H9 (cell line): ENCODE measurements at regions not wholly inside any gene's neighbourhood (a gene's known extent, or its start where the extent isn't known, plus 50 kb on each side); places are given as distances from the start of the nearest gene placed in this dataset.

ENCODE experiments used
- DNase-seq: peaks from one replicate; pipeline ENCODE4 v3.0.0-alpha.2; 2017
- H2AFZ ChIP-seq: one replicate; pipeline ENCODE4 v1.6.1; 2013; ENCODE audit warnings: mild to moderate bottlenecking, low read length, control low read depth, moderate library complexity
- H2AK5ac ChIP-seq: 2 replicates; pipeline ENCODE4 v1.6.1; 2013; ENCODE audit warnings: low read length, control low read depth, mixed read lengths; ENCODE audit not compliant: insufficient read length
- H2BK120ac ChIP-seq: one replicate; pipeline ENCODE4 v1.6.1; 2013; ENCODE audit warnings: low read depth, mild to moderate bottlenecking, low read length, control low read depth, inconsistent platforms; ENCODE audit not compliant: poor library complexity, severe bottlenecking
- H2BK12ac ChIP-seq: 2 replicates; pipeline ENCODE4 v1.6.1; 2013; ENCODE audit warnings: low read length, control low read depth, mixed read lengths, low read depth; ENCODE audit not compliant: insufficient read length
- H2BK15ac ChIP-seq: 2 replicates; pipeline ENCODE4 v1.6.1; 2013; ENCODE audit warnings: low read depth, low read length, control low read depth
- H2BK20ac ChIP-seq: one replicate; pipeline ENCODE4 v1.6.1; 2013; ENCODE audit warnings: low read depth, mild to moderate bottlenecking, low read length, control low read depth, inconsistent platforms; ENCODE audit not compliant: poor library complexity, severe bottlenecking
- H2BK5ac ChIP-seq: 2 replicates; pipeline ENCODE4 v1.6.1; 2013; ENCODE audit warnings: low read length, control low read depth, mixed read lengths; ENCODE audit not compliant: insufficient read length
- H3K14ac ChIP-seq: 2 replicates; pipeline ENCODE4 v1.6.1; 2013; ENCODE audit warnings: low read length, control low read depth; ENCODE audit not compliant: insufficient read depth
- H3K18ac ChIP-seq: 2 replicates; pipeline ENCODE4 v1.6.1; 2013; ENCODE audit warnings: low read depth, mild to moderate bottlenecking, mixed read lengths, low read length, control low read depth; ENCODE audit not compliant: insufficient read length
- H3K23ac ChIP-seq: 2 replicates; pipeline ENCODE4 v1.6.1; 2013; ENCODE audit warnings: low read length, control low read depth, mixed read lengths, low read depth; ENCODE audit not compliant: insufficient read length
- H3K23me2 ChIP-seq: 2 replicates; pipeline ENCODE4 v1.6.1; 2013; ENCODE audit warnings: low read depth, mild to moderate bottlenecking, mixed read lengths, low read length, control low read depth; ENCODE audit not compliant: insufficient read length, poor library complexity, severe bottlenecking
- H3K27ac ChIP-seq: 2 replicates; pipeline ENCODE4 v1.5.1; 2013; ENCODE audit warnings: low read length, control low read depth, mixed read lengths, low read depth; ENCODE audit not compliant: insufficient read length
- H3K27me3 ChIP-seq: 2 replicates; pipeline ENCODE4 v1.6.1; 2013; ENCODE audit warnings: low read length, control low read depth, inconsistent platforms; ENCODE audit not compliant: insufficient read depth
- H3K4ac ChIP-seq: 2 replicates; pipeline ENCODE4 v1.6.1; 2013; ENCODE audit warnings: low read depth, mild to moderate bottlenecking, control low read depth, inconsistent platforms, low read length, moderate library complexity
- H3K4me1 ChIP-seq: 2 replicates; pipeline ENCODE4 v1.6.1; 2013; ENCODE audit warnings: low read length, control low read depth, inconsistent platforms; ENCODE audit not compliant: insufficient read depth
- H3K4me2 ChIP-seq: 2 replicates; pipeline ENCODE4 v1.6.1; 2013; ENCODE audit warnings: low read length, control low read depth, mixed read lengths; ENCODE audit not compliant: insufficient read length, insufficient read depth
- H3K56ac ChIP-seq: 2 replicates; pipeline ENCODE4 v1.6.1; 2013; ENCODE audit warnings: low read depth, mild to moderate bottlenecking, mixed read lengths, low read length, control low read depth; ENCODE audit not compliant: insufficient read length
- H3K79me1 ChIP-seq: 2 replicates; pipeline ENCODE4 v1.6.1; 2013; ENCODE audit warnings: low read depth, mild to moderate bottlenecking, moderate library complexity, low read length, control low read depth, inconsistent platforms; ENCODE audit not compliant: insufficient read depth, poor library complexity, severe bottlenecking
- H3K79me2 ChIP-seq: 2 replicates; pipeline ENCODE4 v1.6.1; 2013; ENCODE audit warnings: low read length, control low read depth, inconsistent platforms; ENCODE audit not compliant: insufficient read depth
- H3K9ac ChIP-seq: 2 replicates; pipeline ENCODE4 v1.6.1; 2013; ENCODE audit warnings: low read length, control low read depth, mixed read lengths; ENCODE audit not compliant: insufficient read length; ENCODE audit errors: extremely low read depth
- H3K9me3 ChIP-seq: one replicate; pipeline ENCODE4 v1.6.1; 2013; ENCODE audit warnings: low read depth, low read length, inconsistent platforms; ENCODE audit not compliant: control insufficient read depth
- H3T11ph ChIP-seq: one replicate; pipeline ENCODE4 v1.6.1; 2013; ENCODE audit warnings: mild to moderate bottlenecking, low read length, control low read depth, inconsistent platforms
- H4K20me1 ChIP-seq: one replicate; pipeline ENCODE4 v1.6.1; 2013; ENCODE audit not compliant: control insufficient read depth, insufficient read length, insufficient read depth
- H4K5ac ChIP-seq: 2 replicates; pipeline ENCODE4 v1.6.1; 2013; ENCODE audit warnings: low read depth, mild to moderate bottlenecking, mixed read lengths, low read length, control low read depth; ENCODE audit not compliant: insufficient read length
- H4K8ac ChIP-seq: replicated peaks from 2 replicates; pipeline ENCODE4 v1.6.1; 2013; ENCODE audit warnings: low read length, control low read depth, mixed read lengths, low read depth; ENCODE audit not compliant: insufficient read length
- H4K91ac ChIP-seq: 2 replicates; pipeline ENCODE4 v1.6.1; 2013; ENCODE audit warnings: low read depth, mild to moderate bottlenecking, moderate library complexity, mixed read lengths, low read length, control low read depth; ENCODE audit not compliant: insufficient read length
- H3K27ac Mint-ChIP-seq, 3 experiments: 2 replicates in 2 of 3; 3 replicates in 1 of 3; pipeline ENCODE4 v1.8.0; 2020 to 2021; ENCODE audit warnings: mixed read lengths in 3 of 3, mild to moderate bottlenecking in 1 of 3, moderate library complexity in 1 of 3
- H3K27me3 Mint-ChIP-seq: 2 replicates; pipeline ENCODE4 v1.8.0; 2021; ENCODE audit warnings: low read depth, mild to moderate bottlenecking, moderate library complexity, mixed read lengths
- H3K36me3 Mint-ChIP-seq, 3 experiments: 2 replicates in 2 of 3; 3 replicates in 1 of 3; pipeline ENCODE4 v1.8.0; 2020 to 2021; ENCODE audit warnings: low read depth in 3 of 3, mixed read lengths in 3 of 3; ENCODE audit not compliant: insufficient read depth in 1 of 3
- H3K4me1 Mint-ChIP-seq, 2 experiments: 2 replicates each; pipeline ENCODE4 v1.8.0; 2020; ENCODE audit warnings: mixed read lengths in 2 of 2
- H3K4me3 Mint-ChIP-seq, 2 experiments: 2 replicates in 1 of 2; 3 replicates in 1 of 2; pipeline ENCODE4 v1.8.0; 2020 to 2021; ENCODE audit warnings: mild to moderate bottlenecking in 2 of 2, mixed read lengths in 2 of 2, moderate library complexity in 1 of 2
- H3K9me3 Mint-ChIP-seq, 2 experiments: 2 replicates in 1 of 2; 3 replicates in 1 of 2; pipeline ENCODE4 v1.8.0; 2020; ENCODE audit warnings: mild to moderate bottlenecking in 2 of 2, mixed read lengths in 2 of 2, moderate library complexity in 1 of 2
- CTCF ChIP-seq: fragments of 200-600 bp; sonication (generic); conservative IDR thresholded peaks from 3 replicates; pipeline ENCODE4 v1.8.0; 2021; ENCODE audit warnings: antibody characterized with exemption, mild to moderate bottlenecking
- whole genome bisulfite sequencing: extraction: QIAGEN DNeasy Blood & Tissue Kit; methylation state at CpG from one replicate; pipeline ENCODE4 v1.1.7; 2013; ENCODE audit warnings: missing lambda C conversion rate, low lambda C conversion rate, mixed read lengths; ENCODE audit not compliant: insufficient read length; ENCODE audit errors: extremely low coverage; 5-methylcytosine and 5-hydroxymethylcytosine counted together

- H2BK120ac ChIP-seq, result no peak overlapping the region
- H3K23ac ChIP-seq, result no peak overlapping the region
- no peak overlapping the region for H2BK12ac ChIP-seq
- H3K18ac ChIP-seq, result no peak overlapping the region
- no peak overlapping the region for H3K14ac ChIP-seq
- no peaks in the 10 kb centered on the region for H3K9me3 ChIP-seq
- no peak overlapping the region for H3K4ac ChIP-seq
- no CpG with 5 or more reads among the region's 2 CpGs for WGBS
- no peaks in the 10 kb centered on the region for H3K4me1 Mint-ChIP-seq
- no peaks in the 10 kb centered on the region for H4K20me1 ChIP-seq
- H3T11ph ChIP-seq, result no peak overlapping the region
- no peak overlapping the region for H3K27ac ChIP-seq
- H3K56ac ChIP-seq, result no peak overlapping the region
- H3K79me1 ChIP-seq, result no peaks in the 10 kb centered on the region
- no peaks in the 10 kb centered on the region for H3K36me3 Mint-ChIP-seq
- H2BK5ac ChIP-seq, result no peak overlapping the region
- H2BK20ac ChIP-seq, result no peak overlapping the region
- no peak for TF ChIP-seq CTCF
- H3K27me3 ChIP-seq, result no peaks in the 10 kb centered on the region
- no peaks in the 10 kb centered on the region; the same call in 1 of the 2 replicates for H3K27me3 Mint-ChIP-seq
- H3K4me3 Mint-ChIP-seq, result no peak overlapping the region
- no peak overlapping the region for H3K27ac Mint-ChIP-seq
- no peaks in the 10 kb centered on the region for H3K79me2 ChIP-seq
- no peak overlapping the region for H2AFZ ChIP-seq
- H4K5ac ChIP-seq, result no peak overlapping the region
- DNase-seq, result no peak
- no peak overlapping the region for H2BK15ac ChIP-seq
- H4K91ac ChIP-seq, result no peak overlapping the region
- H3K9me3 Mint-ChIP-seq, result no peaks in the 10 kb centered on the region
- no peak overlapping the region for H2AK5ac ChIP-seq
- H3K4me1 ChIP-seq, result no peaks in the 10 kb centered on the region
- H3K9ac ChIP-seq, result no peak overlapping the region
- H3K23me2 ChIP-seq, result no peaks in the 10 kb centered on the region
- no peak overlapping the region for H4K8ac ChIP-seq
- H3K4me2 ChIP-seq, result no peak overlapping the region
Measured at GRCh38 chrX:109920868-109921267, 82.0 kb upstream of the TMEM164 start.
